ENCODE measurements at regions not wholly inside any gene's neighbourhood (a gene's known extent, or its start where the extent isn't known, plus 50 kb on each side); places are given as distances from the start of the nearest gene placed in this dataset.

GRCh38 chr2:11022064-11022463 lies 110.3 kb downstream of the KCNF1 start:
- TF ChIP-seq SUZ12 (IDR thresholded peaks at IDR 0.05; ENCODE audit: low read length) = no peak
- TF ChIP-seq, protein P1, sequence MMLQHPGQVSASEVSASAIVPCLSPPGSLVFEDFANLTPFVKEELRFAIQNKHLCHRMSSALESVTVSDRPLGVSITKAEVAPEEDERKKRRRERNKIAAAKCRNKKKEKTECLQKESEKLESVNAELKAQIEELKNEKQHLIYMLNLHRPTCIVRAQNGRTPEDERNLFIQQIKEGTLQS (IDR thresholded peaks at IDR 0.05; ENCODE audit: insufficient read depth, low read depth, low read length) = no peak
- TF ChIP-seq ASH2L (IDR thresholded peaks at IDR 0.05; ENCODE audit: low read length) = no peak
- TF ChIP-seq, protein P2, sequence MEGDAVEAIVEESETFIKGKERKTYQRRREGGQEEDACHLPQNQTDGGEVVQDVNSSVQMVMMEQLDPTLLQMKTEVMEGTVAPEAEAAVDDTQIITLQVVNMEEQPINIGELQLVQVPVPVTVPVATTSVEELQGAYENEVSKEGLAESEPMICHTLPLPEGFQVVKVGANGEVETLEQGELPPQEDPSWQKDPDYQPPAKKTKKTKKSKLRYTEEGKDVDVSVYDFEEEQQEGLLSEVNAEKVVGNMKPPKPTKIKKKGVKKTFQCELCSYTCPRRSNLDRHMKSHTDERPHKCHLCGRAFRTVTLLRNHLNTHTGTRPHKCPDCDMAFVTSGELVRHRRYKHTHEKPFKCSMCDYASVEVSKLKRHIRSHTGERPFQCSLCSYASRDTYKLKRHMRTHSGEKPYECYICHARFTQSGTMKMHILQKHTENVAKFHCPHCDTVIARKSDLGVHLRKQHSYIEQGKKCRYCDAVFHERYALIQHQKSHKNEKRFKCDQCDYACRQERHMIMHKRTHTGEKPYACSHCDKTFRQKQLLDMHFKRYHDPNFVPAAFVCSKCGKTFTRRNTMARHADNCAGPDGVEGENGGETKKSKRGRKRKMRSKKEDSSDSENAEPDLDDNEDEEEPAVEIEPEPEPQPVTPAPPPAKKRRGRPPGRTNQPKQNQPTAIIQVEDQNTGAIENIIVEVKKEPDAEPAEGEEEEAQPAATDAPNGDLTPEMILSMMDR (IDR thresholded peaks at IDR 0.05; ENCODE audit: control extremely low read depth in 1 of 3, insufficient read depth in 1 of 3, low read depth in 1 of 3, low read length in 3 of 3) = peak; percentile 35 to 57 (median 49)
- TF ChIP-seq CTBP2 (IDR thresholded peaks at IDR 0.05; ENCODE audit: borderline replicate concordance, insufficient read depth, insufficient read length, low read length) = no peak
- TF ChIP-seq RAD21 (IDR thresholded peaks at IDR 0.05 in 1 of 2, conservative IDR thresholded peaks at IDR 0.05 in 1 of 2; ENCODE audit: low read depth in 2 of 2, low read length in 2 of 2) = peak; percentile 39 to 56; a peak in 3 of 4 replicates
- TF ChIP-seq SIN3A (conservative IDR thresholded peaks at IDR 0.05 in 1 of 2, IDR thresholded peaks at IDR 0.05 in 1 of 2; ENCODE audit: low read depth in 1 of 2, low read length in 2 of 2) = no peak
- no peak for TF ChIP-seq POLR2AphosphoS5 (IDR thresholded peaks at IDR 0.05; ENCODE audit: low read depth, low read length)
- TF ChIP-seq TAF7 (optimal IDR thresholded peaks at IDR 0.05; ENCODE audit: borderline replicate concordance, low read depth, low read length) = no peak
- peak; percentile 20; the same call in 1 of the 2 replicates for TF ChIP-seq MAX (IDR thresholded peaks at IDR 0.05)
- no peak for TF ChIP-seq EP300 (IDR thresholded peaks at IDR 0.05; ENCODE audit: borderline replicate concordance in 1 of 2, low read depth in 2 of 2, low read length in 2 of 2)
- TF ChIP-seq, protein P3, sequence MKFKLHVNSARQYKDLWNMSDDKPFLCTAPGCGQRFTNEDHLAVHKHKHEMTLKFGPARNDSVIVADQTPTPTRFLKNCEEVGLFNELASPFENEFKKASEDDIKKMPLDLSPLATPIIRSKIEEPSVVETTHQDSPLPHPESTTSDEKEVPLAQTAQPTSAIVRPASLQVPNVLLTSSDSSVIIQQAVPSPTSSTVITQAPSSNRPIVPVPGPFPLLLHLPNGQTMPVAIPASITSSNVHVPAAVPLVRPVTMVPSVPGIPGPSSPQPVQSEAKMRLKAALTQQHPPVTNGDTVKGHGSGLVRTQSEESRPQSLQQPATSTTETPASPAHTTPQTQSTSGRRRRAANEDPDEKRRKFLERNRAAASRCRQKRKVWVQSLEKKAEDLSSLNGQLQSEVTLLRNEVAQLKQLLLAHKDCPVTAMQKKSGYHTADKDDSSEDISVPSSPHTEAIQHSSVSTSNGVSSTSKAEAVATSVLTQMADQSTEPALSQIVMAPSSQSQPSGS (IDR thresholded peaks at IDR 0.05; ENCODE audit: low read length) = no peak
- no peak for TF ChIP-seq ZNF274 (IDR thresholded peaks at IDR 0.05; ENCODE audit: borderline replicate concordance, extremely low read depth, low read length)
- TF ChIP-seq GABPA (IDR thresholded peaks at IDR 0.05; ENCODE audit: borderline replicate concordance, insufficient read depth, low read length) = no peak

Measured in H1 (cell line).